ENCODE measurements at regions not wholly inside any gene's neighbourhood (a gene's known extent, or its start where the extent isn't known, plus 50 kb on each side); places are given as distances from the start of the nearest gene placed in this dataset.
A peak's percentile ranks its signal among the peaks of the same experiment; 100 is the strongest.

GRCh38 chr12:115886666-115887065, 390.8 kb downstream of the MED13L start:
- H3K4me1 ChIP-seq (ENCODE audit: control insufficient read depth in 5 of 5, insufficient read depth in 5 of 5, low read length in 5 of 5), result peaks cover 0 to 9% (median 0%) of the 10 kb centered on the region in 5 donors
- H3K4me3 ChIP-seq, result no peak overlapping the region
- H3K9ac ChIP-seq (ENCODE audit: insufficient read depth in 1 of 2, low read length in 2 of 2), result no peak overlapping the region
- no peak for ATAC-seq (ENCODE audit: insufficient read depth, low FRiP score)
- no peak for TF ChIP-seq CTCF (IDR thresholded peaks at IDR 0.05; ENCODE audit: control extremely low read depth, extremely low read depth)
- 87 to 89% methylated on average over 4 of the region's 4 CpGs for WGBS, 2 donors
- DNase-seq, result no peak
- no peaks in the 10 kb centered on the region for H3K9me3 ChIP-seq (ENCODE audit: control insufficient read depth in 4 of 4, insufficient read depth in 3 of 4, low read length in 3 of 4)
- no peaks in the 10 kb centered on the region for H3K36me3 ChIP-seq (ENCODE audit: control insufficient read depth in 4 of 4, insufficient read depth in 4 of 4, low read length in 4 of 4)
- no peak overlapping the region for H3K27ac ChIP-seq (ENCODE audit: low read depth in 1 of 2, low read length in 1 of 2)
- no peaks in the 10 kb centered on the region for H3K27me3 ChIP-seq (ENCODE audit: control insufficient read depth in 3 of 3, insufficient read depth in 3 of 3, low read length in 2 of 3)

GRCh38 chr12:115885040-115885690, 392.3 kb downstream of the MED13L start:
- Histone ChIP-seq H3K9ac (ENCODE audit: insufficient read depth in 1 of 2, low read length in 2 of 2) (no peak overlapping the region), H3K4me1 (ENCODE audit: control insufficient read depth in 5 of 5, insufficient read depth in 5 of 5, low read length in 5 of 5) (no peaks in the 10 kb centered on the region), H3K27ac (ENCODE audit: low read depth in 1 of 2, low read length in 1 of 2) (no peak overlapping the region), H3K4me3 (no peak overlapping the region), H3K9me3 (ENCODE audit: control insufficient read depth in 4 of 4, insufficient read depth in 3 of 4, low read length in 3 of 4) (peaks cover 0 to 2% (median 0%) of the 10 kb centered on the region in 4 donors), H3K36me3 (ENCODE audit: control insufficient read depth in 4 of 4, insufficient read depth in 4 of 4, low read length in 4 of 4) (no peaks in the 10 kb centered on the region), H3K27me3 (ENCODE audit: control insufficient read depth in 3 of 3, insufficient read depth in 3 of 3, low read length in 2 of 3) (no peaks in the 10 kb centered on the region)
- peak in 1 of 3 donors; percentile 38 for DNase-seq
- no peak for ATAC-seq (ENCODE audit: insufficient read depth, low FRiP score)
- TF ChIP-seq CTCF (IDR thresholded peaks at IDR 0.05; ENCODE audit: control extremely low read depth, extremely low read depth), result no peak
- WGBS, 2 donors, result 61 to 79% methylated on average over 12 of the region's 12 CpGs

- H3K9ac ChIP-seq (ENCODE audit: insufficient read depth in 1 of 2, low read length in 2 of 2), result no peak overlapping the region
- no peaks in the 10 kb centered on the region for H3K27me3 ChIP-seq (ENCODE audit: control insufficient read depth in 3 of 3, insufficient read depth in 3 of 3, low read length in 2 of 3)
- TF ChIP-seq CTCF (IDR thresholded peaks at IDR 0.05; ENCODE audit: control extremely low read depth, extremely low read depth), result no peak
- DNase-seq, result no peak
- no peaks in the 10 kb centered on the region for H3K4me1 ChIP-seq (ENCODE audit: control insufficient read depth in 5 of 5, insufficient read depth in 5 of 5, low read length in 5 of 5)
- H3K9me3 ChIP-seq (ENCODE audit: control insufficient read depth in 4 of 4, insufficient read depth in 3 of 4, low read length in 3 of 4), result peaks cover 0 to 2% (median 0%) of the 10 kb centered on the region in 4 donors
- no peak overlapping the region for H3K4me3 ChIP-seq
- H3K36me3 ChIP-seq (ENCODE audit: control insufficient read depth in 4 of 4, insufficient read depth in 4 of 4, low read length in 4 of 4), result no peaks in the 10 kb centered on the region
- H3K27ac ChIP-seq (ENCODE audit: low read depth in 1 of 2, low read length in 1 of 2), result no peak overlapping the region
- no peak for ATAC-seq (ENCODE audit: insufficient read depth, low FRiP score)
These were observed 394.6 kb downstream of the MED13L start for GRCh38 chr12:115882936-115883335.

GRCh38 chr12:115880238-115880637, 397.3 kb downstream of the MED13L start:
- no peak overlapping the region for H3K9ac ChIP-seq (ENCODE audit: insufficient read depth in 1 of 2, low read length in 2 of 2)
- H3K27me3 ChIP-seq (ENCODE audit: control insufficient read depth in 3 of 3, insufficient read depth in 3 of 3, low read length in 2 of 3), result no peaks in the 10 kb centered on the region
- WGBS, 2 donors, result 94 to 95% methylated on average over 3 of the region's 3 CpGs
- ATAC-seq (ENCODE audit: insufficient read depth, low FRiP score) (no peak), DNase-seq (no peak)
- no peak for TF ChIP-seq CTCF (IDR thresholded peaks at IDR 0.05; ENCODE audit: control extremely low read depth, extremely low read depth)
- no peak overlapping the region for H3K27ac ChIP-seq (ENCODE audit: low read depth in 1 of 2, low read length in 1 of 2)
- H3K4me3 ChIP-seq, result no peak overlapping the region
- no peaks in the 10 kb centered on the region for H3K36me3 ChIP-seq (ENCODE audit: control insufficient read depth in 4 of 4, insufficient read depth in 4 of 4, low read length in 4 of 4)
- peaks cover 0 to 2% (median 0%) of the 10 kb centered on the region in 4 donors for H3K9me3 ChIP-seq (ENCODE audit: control insufficient read depth in 4 of 4, insufficient read depth in 3 of 4, low read length in 3 of 4)
- H3K4me1 ChIP-seq (ENCODE audit: control insufficient read depth in 5 of 5, insufficient read depth in 5 of 5, low read length in 5 of 5), result no peaks in the 10 kb centered on the region
